Ovary (tissue), 3 donors: ENCODE measurements at regions not wholly inside any gene's neighbourhood (a gene's known extent, or its start where the extent isn't known, plus 50 kb on each side); places are given as distances from the start of the nearest gene placed in this dataset.

ENCODE experiments used
- EP300 ChIP-seq: sonication (generic); formaldehyde crosslinking; IDR thresholded peaks from one replicate; pipeline ENCODE4 v1.6.1; 2017; ENCODE audit warnings: antibody characterized with exemption
- TF ChIP-seq, protein P1 (sequence below), 3 donors: fragments of 450-650 bp in 2 of 3; fragments of 200-600 bp in 1 of 3; IDR thresholded peaks; one replicate each; pipeline versions ENCODE4 v1.5.1 to v1.8.0; 2016 to 2022; ENCODE audit warnings: antibody characterized with exemption in 3 of 3, mild to moderate bottlenecking in 1 of 3
- donor health status: DM: no; HTN: no; CAD: no.

DNA sequence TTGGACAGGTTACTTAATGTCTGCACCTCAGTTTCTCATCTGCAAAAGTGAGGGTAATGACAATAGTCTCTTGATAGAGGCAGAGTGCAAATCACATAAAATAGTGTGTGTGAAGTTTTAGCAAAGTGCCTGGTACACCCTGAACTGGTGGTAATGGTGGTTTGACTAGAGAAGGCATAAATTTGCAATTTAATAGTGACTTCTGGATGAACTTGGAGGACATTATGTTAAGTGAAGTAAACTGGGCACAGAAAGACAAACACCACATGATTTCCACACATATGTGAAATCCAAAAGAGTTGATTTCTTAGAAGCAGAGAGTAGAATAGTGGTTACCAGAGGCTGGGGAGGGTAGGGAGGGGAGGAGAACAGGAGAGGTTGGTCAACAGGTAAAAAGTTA, 54.8 kb upstream of the FUT8 start:
- TF ChIP-seq, protein P1, sequence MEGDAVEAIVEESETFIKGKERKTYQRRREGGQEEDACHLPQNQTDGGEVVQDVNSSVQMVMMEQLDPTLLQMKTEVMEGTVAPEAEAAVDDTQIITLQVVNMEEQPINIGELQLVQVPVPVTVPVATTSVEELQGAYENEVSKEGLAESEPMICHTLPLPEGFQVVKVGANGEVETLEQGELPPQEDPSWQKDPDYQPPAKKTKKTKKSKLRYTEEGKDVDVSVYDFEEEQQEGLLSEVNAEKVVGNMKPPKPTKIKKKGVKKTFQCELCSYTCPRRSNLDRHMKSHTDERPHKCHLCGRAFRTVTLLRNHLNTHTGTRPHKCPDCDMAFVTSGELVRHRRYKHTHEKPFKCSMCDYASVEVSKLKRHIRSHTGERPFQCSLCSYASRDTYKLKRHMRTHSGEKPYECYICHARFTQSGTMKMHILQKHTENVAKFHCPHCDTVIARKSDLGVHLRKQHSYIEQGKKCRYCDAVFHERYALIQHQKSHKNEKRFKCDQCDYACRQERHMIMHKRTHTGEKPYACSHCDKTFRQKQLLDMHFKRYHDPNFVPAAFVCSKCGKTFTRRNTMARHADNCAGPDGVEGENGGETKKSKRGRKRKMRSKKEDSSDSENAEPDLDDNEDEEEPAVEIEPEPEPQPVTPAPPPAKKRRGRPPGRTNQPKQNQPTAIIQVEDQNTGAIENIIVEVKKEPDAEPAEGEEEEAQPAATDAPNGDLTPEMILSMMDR (IDR thresholded peaks at IDR 0.05) = no peak
- no peak for TF ChIP-seq EP300
